Lower lobe of right lung (tissue), 2 donors: ENCODE measurements at regions not wholly inside any gene's neighbourhood (a gene's known extent, or its start where the extent isn't known, plus 50 kb on each side); places are given as distances from the start of the nearest gene placed in this dataset.
"Not testable (repeated sequence)": the region's sequence is repeated elsewhere in the genome, so short reads cannot be mapped to it uniquely, and the experiment has no call there.

ENCODE experiments used
- ATAC-seq, 2 donors: fragments of 200-7000 bp; cut with Tn5 transposase; one replicate each; pipeline ENCODE4 v1.9.1; 2020 to 2022; ENCODE audit warnings: mild to moderate bottlenecking in 2 of 2, moderate library complexity in 2 of 2
- DNase-seq: peaks from one replicate; pipeline ENCODE4 v3.0.0-alpha.2; 2020
- H3K27ac ChIP-seq: fragments of 200-600 bp; one replicate; pipeline ENCODE4 v1.8.0; 2022
- H3K27me3 ChIP-seq: fragments of 200-600 bp; one replicate; pipeline ENCODE4 v1.8.0; 2022; ENCODE audit warnings: low read depth
- H3K36me3 ChIP-seq: fragments of 200-600 bp; one replicate; pipeline ENCODE4 v1.8.0; 2022; ENCODE audit warnings: mild to moderate bottlenecking
- H3K4me1 ChIP-seq: fragments of 200-600 bp; one replicate; pipeline ENCODE4 v1.8.0; 2022
- H3K4me3 ChIP-seq: fragments of 200-600 bp; one replicate; pipeline ENCODE4 v1.8.0; 2022; ENCODE audit warnings: mild to moderate bottlenecking
- H3K9me3 ChIP-seq: fragments of 200-600 bp; one replicate; pipeline ENCODE4 v1.8.0; 2022
- intact Hi-C: fragments of 100-400 bp; cut with DNase I; formaldehyde crosslinking; loops from one replicate; pipeline ENCODE4 v1.11.0; 2022
- TF ChIP-seq, protein P1 (sequence below): fragments of 200-600 bp; IDR thresholded peaks from one replicate; pipeline ENCODE4 v1.8.0; 2022; ENCODE audit warnings: antibody characterized with exemption, mild to moderate bottlenecking
- donor health status: DM: no; HTN: yes; CAD: no; lungs with severe emphysema.

DNA sequence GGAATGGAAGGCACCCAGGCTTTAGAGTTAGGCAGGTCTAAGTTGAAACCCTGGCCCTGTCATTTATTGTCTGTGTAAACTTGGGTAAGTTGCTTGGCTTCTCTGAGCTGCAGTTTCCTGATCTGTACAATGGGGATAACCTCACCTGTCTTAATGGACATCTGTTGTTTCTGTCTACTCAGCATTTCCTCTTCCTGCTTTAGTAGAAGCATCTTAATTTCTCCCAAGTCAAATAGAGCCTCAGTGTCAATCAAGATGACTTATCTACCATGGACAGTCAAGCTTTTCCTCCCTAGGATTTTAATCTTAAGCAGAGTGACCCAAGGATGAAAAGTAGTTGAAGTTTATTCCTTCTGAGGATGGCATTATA is 119.7 kb downstream of the FZD1 start:
- DNase-seq = no peak
- no peak for ATAC-seq
- H3K4me1 ChIP-seq = no peaks in the 10 kb centered on the region
- H3K9me3 ChIP-seq = no peaks in the 10 kb centered on the region
- H3K36me3 ChIP-seq = no peaks in the 10 kb centered on the region
- TF ChIP-seq, protein P1, sequence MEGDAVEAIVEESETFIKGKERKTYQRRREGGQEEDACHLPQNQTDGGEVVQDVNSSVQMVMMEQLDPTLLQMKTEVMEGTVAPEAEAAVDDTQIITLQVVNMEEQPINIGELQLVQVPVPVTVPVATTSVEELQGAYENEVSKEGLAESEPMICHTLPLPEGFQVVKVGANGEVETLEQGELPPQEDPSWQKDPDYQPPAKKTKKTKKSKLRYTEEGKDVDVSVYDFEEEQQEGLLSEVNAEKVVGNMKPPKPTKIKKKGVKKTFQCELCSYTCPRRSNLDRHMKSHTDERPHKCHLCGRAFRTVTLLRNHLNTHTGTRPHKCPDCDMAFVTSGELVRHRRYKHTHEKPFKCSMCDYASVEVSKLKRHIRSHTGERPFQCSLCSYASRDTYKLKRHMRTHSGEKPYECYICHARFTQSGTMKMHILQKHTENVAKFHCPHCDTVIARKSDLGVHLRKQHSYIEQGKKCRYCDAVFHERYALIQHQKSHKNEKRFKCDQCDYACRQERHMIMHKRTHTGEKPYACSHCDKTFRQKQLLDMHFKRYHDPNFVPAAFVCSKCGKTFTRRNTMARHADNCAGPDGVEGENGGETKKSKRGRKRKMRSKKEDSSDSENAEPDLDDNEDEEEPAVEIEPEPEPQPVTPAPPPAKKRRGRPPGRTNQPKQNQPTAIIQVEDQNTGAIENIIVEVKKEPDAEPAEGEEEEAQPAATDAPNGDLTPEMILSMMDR = no peak
- intact Hi-C loops = no loop called here
- H3K4me3 ChIP-seq = no peak overlapping the region
- H3K27ac ChIP-seq = no peak overlapping the region
- no peaks in the 10 kb centered on the region for H3K27me3 ChIP-seq

GRCh38 chr7:91394757-91395156 is 130.5 kb downstream of the FZD1 start:
- H3K4me3 ChIP-seq, DNase-seq, ATAC-seq, H3K9me3 ChIP-seq, H3K36me3 ChIP-seq, H3K27me3 ChIP-seq, intact Hi-C loops, H3K27ac ChIP-seq, H3K4me1 ChIP-seq: not testable (repeated sequence)

DNA sequence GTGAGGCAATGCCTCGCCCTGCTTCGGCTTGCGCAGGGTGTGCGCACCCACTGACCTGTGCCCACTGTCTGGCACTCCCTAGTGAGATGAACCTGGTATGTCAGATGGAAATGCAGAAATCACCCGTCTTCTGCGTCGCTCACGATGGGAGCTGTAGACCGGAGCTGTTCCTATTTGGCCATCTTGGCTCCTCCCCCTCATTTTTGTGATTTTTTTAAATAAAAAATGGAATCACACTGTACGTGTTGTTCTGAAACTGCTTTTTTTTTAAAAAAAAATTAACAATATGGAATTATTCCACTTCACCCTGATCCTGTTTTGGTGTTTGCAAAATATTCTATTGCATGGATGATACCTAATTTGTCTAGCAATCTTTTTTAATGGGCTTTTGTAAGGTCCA is 131.1 kb downstream of the FZD1 start:
- DNase-seq = not testable (repeated sequence)

DNA sequence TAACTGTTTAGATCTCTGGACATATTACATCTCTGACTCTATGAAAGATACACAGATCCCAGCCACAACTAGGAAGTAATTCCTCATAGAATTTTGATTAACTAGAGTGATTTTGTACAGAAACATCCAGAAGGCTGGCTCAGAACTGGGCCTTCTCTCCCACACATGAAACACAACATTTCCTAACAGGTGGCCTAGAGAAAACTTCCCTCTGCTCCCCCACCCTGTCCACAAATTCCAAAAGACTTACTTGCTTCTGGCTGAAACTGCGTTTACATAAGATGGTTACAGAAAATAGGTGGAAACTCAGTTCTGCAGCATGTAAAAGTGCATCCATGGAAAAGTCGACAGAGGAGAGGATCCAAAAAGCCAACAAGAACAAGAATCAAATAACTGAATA is 132.9 kb downstream of the FZD1 start:
- Histone ChIP-seq H3K36me3 (no peaks in the 10 kb centered on the region), H3K27ac (no peak overlapping the region), H3K27me3 (no peaks in the 10 kb centered on the region), H3K9me3 (no peaks in the 10 kb centered on the region), H3K4me1 (no peaks in the 10 kb centered on the region), H3K4me3 (no peak overlapping the region)
- no peak for DNase-seq
- intact Hi-C loops = no loop called here
- no peak for ATAC-seq
- TF ChIP-seq, protein P1 = no peak

More for the DNA sequence above, 131.1 kb downstream of the FZD1 start:
- intact Hi-C loops, H3K27me3 ChIP-seq, H3K4me1 ChIP-seq, ATAC-seq, H3K4me3 ChIP-seq, H3K9me3 ChIP-seq, H3K27ac ChIP-seq, H3K36me3 ChIP-seq: not testable (repeated sequence)

GRCh38 chr7:91397612-91398011 is 133.4 kb downstream of the FZD1 start:
- no peak overlapping the region for H3K27ac ChIP-seq
- TF ChIP-seq, protein P1 = no peak
- no peaks in the 10 kb centered on the region for H3K9me3 ChIP-seq
- no peak for DNase-seq
- no peaks in the 10 kb centered on the region for H3K4me1 ChIP-seq
- no peaks in the 10 kb centered on the region for H3K36me3 ChIP-seq
- H3K4me3 ChIP-seq = no peak overlapping the region
- no peak for ATAC-seq
- intact Hi-C loops = no loop called here
- H3K27me3 ChIP-seq = no peaks in the 10 kb centered on the region

- H3K27ac ChIP-seq = no peak overlapping the region
- H3K36me3 ChIP-seq = no peaks in the 10 kb centered on the region
- intact Hi-C loops = no loop called here
- H3K4me3 ChIP-seq = no peak overlapping the region
- DNase-seq (no peak), ATAC-seq (no peak)
- H3K9me3 ChIP-seq = no peaks in the 10 kb centered on the region
- no peaks in the 10 kb centered on the region for H3K27me3 ChIP-seq
- no peaks in the 10 kb centered on the region for H3K4me1 ChIP-seq
- TF ChIP-seq, protein P1 = no peak
These were observed 134.1 kb downstream of the FZD1 start for GRCh38 chr7:91398341-91398740.
